WTC11 (cell line): ENCODE measurements at regions not wholly inside any gene's neighbourhood (a gene's known extent, or its start where the extent isn't known, plus 50 kb on each side); places are given as distances from the start of the nearest gene placed in this dataset.

Experiments used
- ATF1 ChIP-seq: sonication (generic); formaldehyde crosslinking; IDR thresholded peaks from 2 replicates; pipeline ENCODE4 v1.8.1; 2023; ENCODE audit warnings: mild to moderate bottlenecking, moderate library complexity, missing genetic modification reagents
- CTCF ChIP-seq: fragments of 200-600 bp; IDR thresholded peaks from 2 replicates; pipeline ENCODE4 v1.8.0; 2022; ENCODE audit warnings: antibody characterized with exemption
- FOXJ3 ChIP-seq: sonication (generic); formaldehyde crosslinking; IDR thresholded peaks from 2 replicates; pipeline ENCODE4 v1.9.0; 2021; ENCODE audit warnings: missing genetic modification reagents, mild to moderate bottlenecking, borderline replicate concordance
- ZNF512 ChIP-seq: sonication (generic); formaldehyde crosslinking; IDR thresholded peaks from 2 replicates; pipeline ENCODE4 v1.8.1; 2022; ENCODE audit warnings: missing genetic modification reagents, borderline replicate concordance
- ZNF671 ChIP-seq: fragments of 250-450 bp; sonication (Bioruptor Pico); IDR thresholded peaks from 2 replicates; pipeline ENCODE4 v1.8.0; 2021; ENCODE audit warnings: mild to moderate bottlenecking

GRCh38 chr18:40018266-40018665 lies 1936.8 kb upstream of the PIK3C3 start:
- TF ChIP-seq ZNF512 (CRISPR knock-in tag) (no peak), ZNF671 (CRISPR knock-in tag) (no peak), ATF1 (CRISPR knock-in tag) (no peak), FOXJ3 (CRISPR knock-in tag) (no peak), CTCF (no peak)
